K562 (cell line): ENCODE measurements at regions not wholly inside any gene's neighbourhood (a gene's known extent, or its start where the extent isn't known, plus 50 kb on each side); places are given as distances from the start of the nearest gene placed in this dataset.

Experiments used
- ATAC-seq: fragments of 200-7000 bp; cut with Tn5 transposase; 3 replicates; pipeline ENCODE4 v1.9.1; 2020; ENCODE audit warnings: moderate library complexity
- BruUV-seq: library from RNA; stranded (reverse); fragments of 400-500 nt; replicated peaks from 2 replicates; lab custom pipeline; 2021; lab: Mats Ljungman, UMichigan
- CTCF ChIA-PET: fragments of 300-600 bp; formaldehyde crosslinking; extraction: SDS; loops from one replicate; lab custom pipeline; 2021; ENCODE audit warnings: low intra/inter-chr PET ratio; lab: Yijun Ruan, JAX
- POLR2A ChIA-PET: fragments of 300-600, 350-650 bp; sonication (Branson Sonifier 250); formaldehyde crosslinking; extraction: SDS; loops from one replicate; lab custom pipeline; 2021; ENCODE audit warnings: antibody characterized with exemption, inconsistent platforms; lab: Yijun Ruan, JAX
- DNase-seq, 4 experiments: peaks; one replicate each; pipeline versions ENCODE4 v3.0.0 to v3.0.0-alpha.2; 2011 to 2018; ENCODE audit warnings: low spot score in 3 of 4, mixed read lengths in 3 of 4; ENCODE audit errors: extremely low read depth in 1 of 4
- FAIRE-seq: peaks from 2 replicates; lab custom pipeline; 2011; peaks lifted over from hg19 to GRCh38; lab: Jason Lieb, UNC
- H2AFZ ChIP-seq: 2 replicates; pipeline ENCODE4 v1.6.0; 2011; ENCODE audit warnings: low read depth, low read length, control low read depth, inconsistent platforms
- H3K27ac ChIP-seq: fragments of 200-600 bp; 3 replicates; pipeline ENCODE4 v1.8.0; 2011; ENCODE audit warnings: low read depth, mild to moderate bottlenecking, control low read depth, inconsistent platforms, low read length, moderate library complexity, mixed read lengths; ENCODE audit errors: extremely low read depth
- H3K27me3 ChIP-seq, 2 experiments: fragments of 300-600 bp in 1 of 2; 2 replicates in 1 of 2; 3 replicates in 1 of 2; pipeline versions ENCODE4 v1.6.0 to v1.8.0; 2011; ENCODE audit warnings: inconsistent platforms in 2 of 2, low read length in 2 of 2, mild to moderate bottlenecking in 1 of 2, mixed read lengths in 1 of 2, moderate library complexity in 1 of 2; ENCODE audit not compliant: control insufficient read depth in 2 of 2, insufficient read depth in 2 of 2
- H3K36me3 ChIP-seq: fragments of 300-600 bp; 3 replicates; pipeline ENCODE4 v1.8.0; 2011; ENCODE audit warnings: mild to moderate bottlenecking, low read length, inconsistent platforms; ENCODE audit not compliant: control insufficient read depth, insufficient read depth
- H3K4me1 ChIP-seq, 2 experiments: fragments of 200-600 bp in 1 of 2; replicated peaks in 1 of 2; 2 replicates in 1 of 2; 3 replicates in 1 of 2; pipeline versions ENCODE4 v1.5.1 to v1.8.0; 2011; ENCODE audit warnings: inconsistent platforms in 2 of 2, low read length in 2 of 2, mild to moderate bottlenecking in 1 of 2, mixed read lengths in 1 of 2, moderate library complexity in 1 of 2; ENCODE audit not compliant: control insufficient read depth in 2 of 2, insufficient read depth in 2 of 2
- H3K4me2 ChIP-seq: 2 replicates; pipeline ENCODE4 v1.6.1; 2011; ENCODE audit warnings: low read length, control low read depth, inconsistent platforms, mixed read lengths; ENCODE audit not compliant: insufficient read depth
- H3K4me3 ChIP-seq: fragments of 200-600 bp; sonication (generic), shearing (Covaris generic); 2 replicates; pipeline ENCODE4 v1.5.1; 2016; ENCODE audit warnings: control low read depth, inconsistent platforms
- H3K79me2 ChIP-seq: fragments of 200-600 bp; 3 replicates; pipeline ENCODE4 v1.8.0; 2011; ENCODE audit warnings: low read length, inconsistent platforms; ENCODE audit not compliant: control insufficient read depth, insufficient read depth
- H3K9ac ChIP-seq, 2 experiments: 2 replicates each; pipeline versions ENCODE4 v1.6.0 to v1.6.1; 2011; ENCODE audit warnings: low read depth in 2 of 2, low read length in 2 of 2, control low read depth in 1 of 2, inconsistent platforms in 1 of 2, mild to moderate bottlenecking in 1 of 2, mixed read lengths in 1 of 2; ENCODE audit not compliant: insufficient read depth in 1 of 2
- H3K9me1 ChIP-seq: one replicate; pipeline ENCODE4 v1.6.0; 2011; ENCODE audit warnings: inconsistent platforms, mild to moderate bottlenecking, low read length, moderate library complexity; ENCODE audit not compliant: control insufficient read depth, insufficient read depth
- H3K9me3 ChIP-seq: replicated peaks from 2 replicates; pipeline ENCODE4 v1.5.1; 2011; ENCODE audit warnings: low read depth, low read length, inconsistent platforms; ENCODE audit not compliant: control insufficient read depth, insufficient read depth
- H4K20me1 ChIP-seq: replicated peaks from 2 replicates; pipeline ENCODE4 v1.6.1; 2011; ENCODE audit warnings: low read length, inconsistent platforms, mixed read lengths; ENCODE audit not compliant: control insufficient read depth, insufficient read depth
- CCNT2 ChIP-seq: IDR thresholded peaks from 2 replicates; pipeline ENCODE4 v1.6.1; 2011; ENCODE audit warnings: borderline replicate concordance, low read depth, mild to moderate bottlenecking, moderate library complexity, mixed read lengths, low read length; ENCODE audit not compliant: insufficient read length; ENCODE audit errors: extremely low read depth
- ELF1 ChIP-seq: fragments of 200-800 bp; sonication (Bioruptor generic); IDR thresholded peaks from 2 replicates; pipeline ENCODE4 v1.6.1; 2016; ENCODE audit warnings: missing genetic modification characterization, missing compliant biosample characterization
- ZBTB7A ChIP-seq: IDR thresholded peaks from 2 replicates; pipeline ENCODE4 v1.6.1; 2011; ENCODE audit warnings: low read depth, mild to moderate bottlenecking, low read length, moderate library complexity, borderline replicate concordance; ENCODE audit not compliant: control insufficient read depth
- ZFP36 ChIP-seq: fragments of 150-350 bp; IDR thresholded peaks from 2 replicates; pipeline ENCODE4 v1.6.1; 2018; ENCODE audit warnings: low read length, low read depth; ENCODE audit not compliant: partially characterized antibody
- ZNF407 ChIP-seq: fragments of 450-650 bp; IDR thresholded peaks from 2 replicates; pipeline ENCODE4 v1.6.1; 2016; ENCODE audit warnings: low read depth
- WGBS: fragments of 100-300 bp; shearing (Covaris generic); methylation state at CpG from one replicate; pipeline ENCODE4 v1.1.6; 2016; ENCODE audit warnings: low coverage, mixed read lengths; ENCODE audit not compliant: insufficient coverage; ENCODE audit errors: missing lambda C conversion rate; 5-methylcytosine and 5-hydroxymethylcytosine counted together
- in situ Hi-C: fragments of 300-500 bp; cut with MboI; formaldehyde crosslinking; loops from 4 replicates; pipeline ENCODE4 v1.15.0; 2018; ENCODE audit warnings: inconsistent platforms, mixed read lengths
- intact Hi-C: fragments of 100-400 bp; cut with micrococcal nuclease; formaldehyde crosslinking; loops from 2 replicates; pipeline ENCODE4 v1.14.2; 2022
- TF ChIP-seq, protein P1 (sequence below), 2 experiments: fragments of 450-650 bp; formaldehyde crosslinking in 1 of 2; IDR thresholded peaks; 2 replicates each; pipeline versions ENCODE4 v1.4.0 to v1.6.1; 2014 to 2020; ENCODE audit warnings: mild to moderate bottlenecking in 2 of 2, borderline replicate concordance in 1 of 2, low read depth in 1 of 2

DNA sequence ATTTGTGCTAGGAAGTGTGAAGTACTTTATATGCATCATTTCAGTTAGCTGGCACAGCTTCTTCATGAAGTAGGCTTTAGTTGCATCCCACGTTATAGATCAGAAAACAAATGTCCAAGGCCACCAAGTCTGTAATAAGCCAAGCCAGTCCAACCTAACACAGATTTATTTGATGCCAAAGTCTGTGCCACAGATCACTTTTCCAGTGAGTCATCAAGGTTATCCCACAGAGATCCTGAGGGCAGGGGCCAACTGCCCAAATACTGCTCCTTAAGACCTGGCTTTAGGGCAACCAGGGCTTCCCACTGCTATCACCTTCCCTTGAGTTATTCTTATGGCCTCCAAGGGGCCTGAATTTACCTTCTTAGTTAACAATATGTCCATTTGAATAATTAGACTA lies 1340.4 kb downstream of the XPNPEP1 start:
- Histone ChIP-seq H3K9me3 (no peaks in the 10 kb centered on the region), H3K4me2 (no peak overlapping the region), H3K36me3 (no peaks in the 10 kb centered on the region), H3K4me3 (no peak overlapping the region), H3K4me1 (no peaks in the 10 kb centered on the region), H3K9me1 (no peaks in the 10 kb centered on the region), H3K79me2 (no peaks in the 10 kb centered on the region), H2AFZ (no peak overlapping the region), H3K27ac (no peak overlapping the region), H3K9ac (no peak overlapping the region), H4K20me1 (no peaks in the 10 kb centered on the region), H3K27me3 (no peaks in the 10 kb centered on the region)
- ChIA-PET CTCF (no interaction called here), POLR2A (no interaction called here)
- in situ Hi-C loops: no loop called here
- intact Hi-C loops: no loop called here
- no peak for ATAC-seq
- DNase-seq: no peak
- 0% methylated on average over 1 of the region's 1 CpG for WGBS
- BruUV-seq: no TSS peak
- no peak for FAIRE-seq
- TF ChIP-seq, protein P1, sequence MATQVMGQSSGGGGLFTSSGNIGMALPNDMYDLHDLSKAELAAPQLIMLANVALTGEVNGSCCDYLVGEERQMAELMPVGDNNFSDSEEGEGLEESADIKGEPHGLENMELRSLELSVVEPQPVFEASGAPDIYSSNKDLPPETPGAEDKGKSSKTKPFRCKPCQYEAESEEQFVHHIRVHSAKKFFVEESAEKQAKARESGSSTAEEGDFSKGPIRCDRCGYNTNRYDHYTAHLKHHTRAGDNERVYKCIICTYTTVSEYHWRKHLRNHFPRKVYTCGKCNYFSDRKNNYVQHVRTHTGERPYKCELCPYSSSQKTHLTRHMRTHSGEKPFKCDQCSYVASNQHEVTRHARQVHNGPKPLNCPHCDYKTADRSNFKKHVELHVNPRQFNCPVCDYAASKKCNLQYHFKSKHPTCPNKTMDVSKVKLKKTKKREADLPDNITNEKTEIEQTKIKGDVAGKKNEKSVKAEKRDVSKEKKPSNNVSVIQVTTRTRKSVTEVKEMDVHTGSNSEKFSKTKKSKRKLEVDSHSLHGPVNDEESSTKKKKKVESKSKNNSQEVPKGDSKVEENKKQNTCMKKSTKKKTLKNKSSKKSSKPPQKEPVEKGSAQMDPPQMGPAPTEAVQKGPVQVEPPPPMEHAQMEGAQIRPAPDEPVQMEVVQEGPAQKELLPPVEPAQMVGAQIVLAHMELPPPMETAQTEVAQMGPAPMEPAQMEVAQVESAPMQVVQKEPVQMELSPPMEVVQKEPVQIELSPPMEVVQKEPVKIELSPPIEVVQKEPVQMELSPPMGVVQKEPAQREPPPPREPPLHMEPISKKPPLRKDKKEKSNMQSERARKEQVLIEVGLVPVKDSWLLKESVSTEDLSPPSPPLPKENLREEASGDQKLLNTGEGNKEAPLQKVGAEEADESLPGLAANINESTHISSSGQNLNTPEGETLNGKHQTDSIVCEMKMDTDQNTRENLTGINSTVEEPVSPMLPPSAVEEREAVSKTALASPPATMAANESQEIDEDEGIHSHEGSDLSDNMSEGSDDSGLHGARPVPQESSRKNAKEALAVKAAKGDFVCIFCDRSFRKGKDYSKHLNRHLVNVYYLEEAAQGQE (IDR thresholded peaks at IDR 0.05; ENCODE audit: borderline replicate concordance): no peak
- TF ChIP-seq, protein P1 (CRISPR knock-in tag; IDR thresholded peaks at IDR 0.05; ENCODE audit: low read depth): no peak
- TF ChIP-seq ELF1: no peak
- no peak for TF ChIP-seq ZNF407
- no peak for TF ChIP-seq ZBTB7A
- no peak for TF ChIP-seq ZFP36
- no peak for TF ChIP-seq CCNT2
